ENCODE measurements at regions not wholly inside any gene's neighbourhood (a gene's known extent, or its start where the extent isn't known, plus 50 kb on each side); places are given as distances from the start of the nearest gene placed in this dataset.

GRCh38 chr2:82254728-82255127, 1950.2 kb upstream of the LRRTM1 start:
- TF ChIP-seq MYC (IDR thresholded peaks at IDR 0.05; ENCODE audit: borderline replicate concordance, low read length) = no peak
- TF ChIP-seq SREBF2 (IDR thresholded peaks at IDR 0.05) = no peak
- no peak for TF ChIP-seq CTCF (IDR thresholded peaks at IDR 0.05)
- TF ChIP-seq RAD21 (conservative IDR thresholded peaks at IDR 0.05 in 1 of 2, IDR thresholded peaks at IDR 0.05 in 1 of 2) = no peak
- no peak for TF ChIP-seq REST (IDR thresholded peaks at IDR 0.05)
